HEK293 (cell line): ENCODE measurements at regions not wholly inside any gene's neighbourhood (a gene's known extent, or its start where the extent isn't known, plus 50 kb on each side); places are given as distances from the start of the nearest gene placed in this dataset.

ENCODE experiments used
- CTCF ChIA-PET: fragments of 350-600 bp; formaldehyde crosslinking; extraction: SDS; loops from one replicate; lab custom pipeline; 2021; ENCODE audit warnings: antibody characterized with exemption; lab: Yijun Ruan, JAX
- POLR2A ChIA-PET: fragments of 300-600 bp; formaldehyde crosslinking; extraction: SDS; loops from one replicate; lab custom pipeline; 2020; ENCODE audit warnings: antibody characterized with exemption, inconsistent platforms; lab: Yijun Ruan, JAX
- H3K27ac ChIP-seq: fragments of 200-500 bp; sonication (Bioruptor generic); 2 replicates; pipeline ENCODE4 v1.5.1; 2014; ENCODE audit warnings: low read depth, low read length, control low read depth, inconsistent platforms; ENCODE audit errors: extremely low read depth
- H3K36me3 ChIP-seq, 2 experiments: fragments of 200-500 bp in 1 of 2; sonication (Bioruptor generic) in 1 of 2; 1 replicate in 1 of 2; 2 replicates in 1 of 2; pipeline ENCODE4 v1.5.1; 2014 to 2017; ENCODE audit warnings: inconsistent platforms in 2 of 2, low read length in 2 of 2; ENCODE audit not compliant: control insufficient read depth in 2 of 2, insufficient read depth in 1 of 2
- H3K4me1 ChIP-seq: fragments of 200-500 bp; sonication (Bioruptor generic); 2 replicates; pipeline ENCODE4 v1.5.1; 2014; ENCODE audit warnings: mild to moderate bottlenecking, low read length, inconsistent platforms; ENCODE audit not compliant: control insufficient read depth, insufficient read depth
- H3K4me3 ChIP-seq: 2 replicates; pipeline ENCODE4 v1.5.1; 2011; ENCODE audit warnings: low read depth, mild to moderate bottlenecking, control low read depth, low read length, moderate library complexity
- H3K9me3 ChIP-seq: fragments of 200-500 bp; sonication (Bioruptor generic); 2 replicates; pipeline ENCODE4 v1.5.1; 2014; ENCODE audit warnings: low read depth, low read length, inconsistent platforms; ENCODE audit not compliant: control insufficient read depth, insufficient read depth
- INSM2 ChIP-seq: fragments of 450-650 bp; formaldehyde crosslinking; IDR thresholded peaks from 2 replicates; pipeline ENCODE4 v1.5.1; 2016; ENCODE audit warnings: missing biosample characterization, missing genetic modification characterization
- KLF17 ChIP-seq: fragments of 450-650 bp; formaldehyde crosslinking; IDR thresholded peaks from 2 replicates; pipeline ENCODE4 v1.5.1; 2016; ENCODE audit warnings: missing biosample characterization, missing genetic modification characterization
- SP2 ChIP-seq: fragments of 450-650 bp; formaldehyde crosslinking; IDR thresholded peaks from 2 replicates; pipeline ENCODE4 v1.5.1; 2016; ENCODE audit warnings: missing biosample characterization, missing genetic modification characterization
- TSHZ1 ChIP-seq: fragments of 450-650 bp; formaldehyde crosslinking; IDR thresholded peaks from 2 replicates; pipeline ENCODE4 v1.5.1; 2016; ENCODE audit warnings: missing biosample characterization, missing genetic modification characterization, borderline replicate concordance
- ZBTB44 ChIP-seq: fragments of 450-650 bp; IDR thresholded peaks from 2 replicates; pipeline ENCODE4 v1.5.1; 2018; ENCODE audit warnings: missing biosample characterization, mild to moderate bottlenecking, missing genetic modification characterization
- ZNF133 ChIP-seq: fragments of 450-650 bp; formaldehyde crosslinking; IDR thresholded peaks from 2 replicates; pipeline ENCODE4 v1.5.1; 2016; ENCODE audit warnings: missing biosample characterization, missing genetic modification characterization
- ZNF140 ChIP-seq: fragments of 450-650 bp; formaldehyde crosslinking; IDR thresholded peaks from 2 replicates; pipeline ENCODE4 v1.5.1; 2016; ENCODE audit warnings: missing biosample characterization, missing genetic modification characterization
- ZNF169 ChIP-seq: fragments of 450-650 bp; formaldehyde crosslinking; IDR thresholded peaks from 2 replicates; pipeline ENCODE4 v1.5.1; 2016; ENCODE audit warnings: missing biosample characterization, missing genetic modification characterization
- ZNF18 ChIP-seq: fragments of 450-650 bp; formaldehyde crosslinking; IDR thresholded peaks from 2 replicates; pipeline ENCODE4 v1.5.1; 2016; ENCODE audit warnings: missing biosample characterization, missing genetic modification characterization
- ZNF214 ChIP-seq: fragments of 450-650 bp; formaldehyde crosslinking; IDR thresholded peaks from 2 replicates; pipeline ENCODE4 v1.5.1; 2017; ENCODE audit warnings: missing biosample characterization, mild to moderate bottlenecking, missing genetic modification characterization, borderline replicate concordance
- ZNF223 ChIP-seq: fragments of 450-650 bp; formaldehyde crosslinking; IDR thresholded peaks from 2 replicates; pipeline ENCODE4 v1.5.1; 2016; ENCODE audit warnings: missing biosample characterization, missing genetic modification characterization
- ZNF292 ChIP-seq: fragments of 450-650 bp; formaldehyde crosslinking; IDR thresholded peaks from 2 replicates; pipeline ENCODE4 v1.5.1; 2016; ENCODE audit warnings: low read depth, missing biosample characterization, missing genetic modification characterization, borderline replicate concordance
- ZNF311 ChIP-seq: fragments of 450-650 bp; formaldehyde crosslinking; IDR thresholded peaks from 2 replicates; pipeline ENCODE4 v1.5.1; 2017; ENCODE audit warnings: missing biosample characterization, missing genetic modification characterization, borderline replicate concordance
- ZNF391 ChIP-seq: fragments of 450-650 bp; formaldehyde crosslinking; IDR thresholded peaks from 2 replicates; pipeline ENCODE4 v1.5.1; 2016; ENCODE audit warnings: low read depth, missing biosample characterization, missing genetic modification characterization, borderline replicate concordance
- ZNF513 ChIP-seq: fragments of 450-650 bp; IDR thresholded peaks from 2 replicates; pipeline ENCODE4 v1.5.1; 2018; ENCODE audit warnings: missing biosample characterization, missing genetic modification characterization
- ZSCAN23 ChIP-seq: fragments of 450-650 bp; formaldehyde crosslinking; IDR thresholded peaks from 2 replicates; pipeline ENCODE4 v1.5.1; 2016; ENCODE audit warnings: missing biosample characterization, missing genetic modification characterization
- ZSCAN4 ChIP-seq: fragments of 450-650 bp; formaldehyde crosslinking; IDR thresholded peaks from 2 replicates; pipeline ENCODE4 v1.5.1; 2017; ENCODE audit warnings: missing biosample characterization, missing genetic modification characterization

- TF ChIP-seq TSHZ1 (tag by site-specific recombination), result no peak
- TF ChIP-seq ZNF223 (tag by site-specific recombination), result no peak
- no peak for TF ChIP-seq ZNF391 (tag by site-specific recombination)
- no peak for TF ChIP-seq ZSCAN4 (tag by site-specific recombination)
- no peak for TF ChIP-seq ZNF292 (tag by site-specific recombination)
- TF ChIP-seq ZNF311 (tag by site-specific recombination), result no peak
- no peak for TF ChIP-seq SP2 (tag by site-specific recombination)
- no peak for TF ChIP-seq ZNF133
- no peak for TF ChIP-seq KLF17 (tag by site-specific recombination)
- no peak for TF ChIP-seq ZNF513 (tag by site-specific recombination)
These were observed 89.7 kb downstream of the SMPDL3A start (continued) for GRCh38 chr6:122878796-122879195.

- H3K4me1 ChIP-seq, result no peaks in the 10 kb centered on the region
- POLR2A ChIA-PET, result no interaction called here
- no peak overlapping the region for H3K27ac ChIP-seq
- H3K36me3 ChIP-seq, result no peaks in the 10 kb centered on the region
- H3K4me3 ChIP-seq, result no peak overlapping the region
- TF ChIP-seq ZSCAN23 (tag by site-specific recombination) (no peak), ZNF214 (tag by site-specific recombination) (no peak), INSM2 (tag by site-specific recombination) (no peak), ZNF18 (no peak), ZNF140 (tag by site-specific recombination) (no peak), ZNF513 (tag by site-specific recombination) (no peak), ZNF169 (tag by site-specific recombination) (no peak), ZBTB44 (tag by site-specific recombination) (no peak)
- H3K9me3 ChIP-seq, result no peaks in the 10 kb centered on the region
- CTCF ChIA-PET, result interaction anchor here (2.0 kb wide), 1 partner anchor 17 kb away, joined by 11 read pairs; no protein-coding TSS in a partner anchor
These were observed 97.4 kb downstream of the SMPDL3A start for GRCh38 chr6:122886481-122886880.
